GM21723 (cell line): ENCODE measurements at regions not wholly inside any gene's neighbourhood (a gene's known extent, or its start where the extent isn't known, plus 50 kb on each side); places are given as distances from the start of the nearest gene placed in this dataset.
"Not testable (repeated sequence)": the region's sequence is repeated elsewhere in the genome, so short reads cannot be mapped to it uniquely, and the experiment has no call there.

Experiments used
- ATAC-seq: cut with Tn5 transposase; IDR thresholded peaks from one replicate; pipeline ENCODE4 v1.9.1; 2021; ENCODE audit warnings: mild to moderate bottlenecking, moderate library complexity; ENCODE audit not compliant: unreplicated experiment

DNA sequence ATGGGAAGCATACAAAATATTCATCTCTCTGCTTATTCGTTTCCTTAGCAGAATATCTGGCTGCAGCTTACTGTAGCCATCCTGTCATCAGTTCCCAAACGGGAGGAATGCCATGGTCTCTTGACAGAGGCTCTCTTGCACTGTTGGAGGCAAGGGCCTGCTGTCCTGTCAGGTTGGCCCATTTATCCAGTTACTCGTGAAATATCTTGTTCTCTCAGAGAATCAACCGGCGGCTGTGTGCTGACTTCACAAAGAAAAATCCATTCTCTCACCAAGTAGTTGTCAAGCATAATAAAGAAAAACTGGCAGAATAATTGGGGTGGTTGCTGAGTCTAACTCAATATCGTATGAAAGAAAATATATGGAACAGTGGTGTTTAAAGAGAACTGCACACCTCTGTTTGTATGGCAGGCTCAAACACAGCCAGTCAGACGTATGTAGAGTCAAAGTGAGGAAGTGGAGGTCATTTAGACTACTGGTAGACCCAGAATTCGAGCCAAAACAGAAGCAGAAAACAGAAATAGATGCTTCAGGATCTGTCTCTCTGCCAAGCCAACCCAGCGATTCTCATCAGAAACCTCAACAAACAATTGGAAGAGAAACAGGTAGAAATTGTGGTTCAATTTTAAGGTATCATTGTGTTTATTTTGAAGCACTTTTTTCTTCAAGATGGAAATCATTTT, 349.2 kb upstream of the PRKCQ start:
- ATAC-seq, result no peak

DNA sequence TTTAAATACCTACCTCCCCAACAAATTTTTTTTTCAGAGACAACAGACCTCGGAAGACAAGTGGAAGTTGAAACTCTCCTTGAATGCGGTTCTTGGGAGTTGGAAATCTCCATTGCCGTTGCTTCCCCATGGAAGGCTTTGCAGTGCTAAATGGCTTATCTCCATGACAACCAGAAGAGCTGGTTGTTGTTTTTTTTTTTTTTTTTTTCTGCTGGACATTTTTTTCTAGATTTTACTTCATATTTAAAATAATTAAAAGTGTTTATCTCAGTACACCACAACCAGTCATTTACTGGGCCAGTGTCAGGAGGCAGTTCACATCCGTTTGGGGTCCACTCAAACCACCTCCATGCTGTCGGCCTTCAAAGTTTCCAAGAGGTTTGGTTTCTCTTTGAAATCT, 348.5 kb upstream of the PRKCQ start:
- ATAC-seq, result no peak

DNA sequence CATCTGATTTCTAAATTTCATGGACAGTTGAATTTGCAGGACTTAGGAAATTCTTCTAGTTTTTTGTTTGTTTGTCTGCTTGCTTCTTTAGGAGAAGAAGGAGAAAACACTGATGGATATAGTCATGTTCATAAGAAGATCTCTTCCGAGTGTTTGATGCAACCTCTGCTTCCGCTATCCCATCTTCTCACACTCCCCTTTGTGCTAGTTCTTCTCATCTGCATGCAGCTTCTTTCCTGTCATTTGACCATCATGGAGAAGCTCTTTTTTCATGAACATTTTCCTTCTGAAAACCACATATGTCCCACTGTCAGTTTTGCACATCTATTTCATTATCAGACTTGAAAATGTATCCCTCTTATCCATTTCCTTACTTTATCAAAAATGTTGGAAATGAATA, 346.9 kb upstream of the PRKCQ start:
- ATAC-seq, result no peak

DNA sequence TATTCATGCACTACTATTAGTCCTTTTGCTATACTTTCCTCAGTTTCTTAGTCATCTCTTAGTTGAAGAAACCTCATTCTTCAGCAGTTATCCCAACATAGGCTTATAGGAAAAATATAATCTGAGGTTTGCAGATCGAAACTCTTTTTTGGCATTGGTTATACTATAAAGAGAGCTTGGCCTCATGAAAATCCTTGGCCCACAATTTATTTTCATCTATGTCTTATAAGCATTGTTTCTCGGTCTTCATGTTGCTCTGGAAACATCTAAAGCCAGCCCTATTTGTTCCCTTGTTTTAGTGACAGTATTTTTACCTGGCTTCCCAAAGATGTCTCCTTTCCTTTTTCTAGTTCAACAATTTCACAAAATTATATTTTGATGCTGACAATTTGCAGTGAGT, 345.1 kb upstream of the PRKCQ start:
- ATAC-seq, result no peak

DNA sequence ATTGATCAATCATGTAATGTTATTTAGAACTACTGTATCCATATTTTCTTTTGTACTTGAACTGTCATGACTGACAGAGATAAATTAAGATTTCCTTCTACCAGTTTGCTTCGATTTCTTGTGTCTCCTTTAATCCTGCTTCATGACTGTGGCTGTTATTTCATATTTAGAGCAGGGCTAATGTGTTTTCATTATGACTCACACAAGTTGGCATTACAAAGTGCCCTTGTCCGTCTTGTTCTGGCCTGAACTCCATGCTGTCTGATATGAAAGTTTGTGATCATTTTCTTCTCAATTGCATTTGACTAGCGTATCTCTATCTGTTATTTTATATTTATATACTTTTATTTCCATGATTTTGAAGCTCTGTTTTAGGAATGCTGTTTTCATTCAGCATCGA, 344.1 kb upstream of the PRKCQ start:
- ATAC-seq, result no peak

DNA sequence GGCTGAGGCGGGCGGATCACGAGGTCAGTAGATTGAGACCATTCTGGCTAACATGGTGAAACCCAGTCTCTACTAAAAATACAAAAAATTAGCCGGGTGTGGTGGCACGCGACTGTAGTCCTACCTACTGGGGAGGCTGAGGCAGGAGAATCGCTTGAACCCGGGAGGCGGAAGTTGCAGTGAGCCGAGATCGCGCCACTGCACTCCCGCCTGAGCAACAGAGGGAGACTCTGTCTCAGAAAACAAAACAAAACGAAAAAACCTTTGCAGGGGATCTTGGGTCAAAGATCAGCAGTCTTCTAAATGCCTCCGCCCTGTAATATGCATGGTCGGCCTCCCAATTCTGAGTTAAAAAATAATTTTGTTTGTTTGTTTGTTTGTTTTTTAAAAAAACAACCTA, 340.9 kb upstream of the PRKCQ start:
- ATAC-seq, result not testable (repeated sequence)

DNA sequence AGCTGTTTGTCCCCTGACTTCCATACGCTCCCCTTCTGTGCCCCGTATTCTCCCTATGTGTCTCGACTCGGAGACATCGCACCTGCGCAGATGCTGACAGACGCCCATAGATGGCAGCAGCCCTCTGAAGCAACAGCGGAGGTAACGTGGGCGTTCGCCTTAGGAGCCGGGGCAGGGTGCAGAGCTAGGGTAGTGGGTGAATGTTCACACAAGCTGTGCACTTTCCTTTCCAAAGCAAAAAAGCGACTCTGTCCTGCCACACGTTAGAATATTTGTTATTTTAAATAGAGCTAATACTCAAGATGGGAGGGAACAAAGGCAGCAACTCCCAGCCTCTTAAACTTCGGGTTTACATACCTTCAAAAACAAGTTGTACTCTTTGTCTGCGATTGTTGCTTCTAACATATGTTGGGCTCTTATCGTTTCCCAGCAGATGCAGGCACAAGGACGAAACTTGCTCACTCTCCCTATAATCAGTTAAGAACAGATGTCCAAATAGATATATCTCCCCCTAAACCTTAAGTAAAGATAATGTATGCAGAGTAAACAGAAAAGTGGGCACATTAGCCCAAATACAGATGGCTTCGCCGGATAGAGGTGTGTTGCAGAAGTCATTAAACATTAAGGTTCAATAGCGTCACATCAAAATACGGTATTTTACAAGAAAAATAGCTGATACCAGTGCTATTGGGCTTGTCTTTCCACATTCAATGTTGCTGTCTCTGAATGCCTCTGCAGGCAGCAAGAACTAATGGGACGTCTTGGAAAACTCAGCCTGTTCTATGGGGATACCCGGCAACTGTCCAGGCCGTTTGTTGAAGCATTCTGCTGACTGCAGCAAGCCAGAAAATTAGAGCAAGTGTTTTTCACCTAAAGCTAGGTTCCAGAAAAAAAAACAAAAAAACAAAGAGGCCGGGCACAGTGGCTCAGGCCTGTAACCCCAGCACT, 340.3 kb upstream of the PRKCQ start:
- ATAC-seq, result peak; percentile 99

DNA sequence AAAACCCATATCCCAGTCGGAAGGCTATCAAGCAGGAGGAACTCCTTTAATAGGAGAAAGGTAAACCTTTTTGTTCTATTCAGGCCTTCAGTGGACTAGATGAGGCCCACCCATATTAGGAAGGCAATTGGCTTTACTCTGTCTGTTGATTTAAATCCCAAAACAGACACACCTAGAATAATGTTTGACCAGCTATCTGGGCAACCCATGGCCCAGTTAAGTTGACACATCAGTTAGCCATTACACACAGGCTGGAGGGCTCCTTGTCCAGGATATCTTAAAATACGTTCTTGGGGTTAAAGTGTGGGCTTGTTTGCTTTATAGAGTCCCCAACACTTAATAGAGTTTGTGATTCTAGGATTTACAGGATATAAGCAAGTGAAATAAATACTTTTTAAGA, 339.0 kb upstream of the PRKCQ start:
- no peak for ATAC-seq

DNA sequence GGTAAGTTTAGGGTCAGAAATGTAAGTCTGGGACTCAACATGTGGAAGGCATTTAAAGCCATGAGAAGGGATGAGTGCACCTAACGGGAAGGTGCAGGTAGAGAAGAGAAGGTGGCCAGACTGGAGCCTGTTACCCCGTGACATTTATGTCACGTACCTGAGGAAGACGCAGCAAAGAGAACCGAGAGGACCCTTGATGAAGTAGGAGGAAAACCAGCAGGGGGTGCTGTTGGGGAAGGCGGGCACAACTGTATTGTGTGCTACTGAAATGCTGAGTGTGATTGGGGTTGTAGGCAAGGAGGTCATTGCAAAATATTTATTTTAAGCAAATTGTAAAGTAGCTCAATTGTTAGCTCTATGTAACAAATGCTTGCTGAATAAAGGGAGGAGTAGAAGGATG, 338.2 kb upstream of the PRKCQ start:
- ATAC-seq, result no peak

DNA sequence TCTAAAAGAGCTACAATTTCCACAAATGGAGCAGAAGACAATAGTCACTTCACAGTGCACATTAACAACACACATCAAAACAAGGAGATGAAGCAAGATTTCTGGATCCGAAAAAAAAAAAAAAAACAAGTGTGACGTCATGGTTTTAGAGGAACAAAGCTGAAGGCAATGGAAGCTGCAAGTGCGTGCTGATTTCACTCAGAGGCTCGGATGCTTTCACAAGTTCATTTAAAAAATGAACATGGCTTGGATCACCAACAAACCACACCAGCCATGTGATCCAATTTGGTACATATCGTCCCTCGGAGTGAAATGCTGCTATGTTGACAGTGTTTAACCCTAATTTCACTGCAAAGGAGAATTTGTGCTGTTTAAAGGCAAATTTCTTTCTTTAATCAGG, 337.0 kb upstream of the PRKCQ start:
- ATAC-seq, result no peak

DNA sequence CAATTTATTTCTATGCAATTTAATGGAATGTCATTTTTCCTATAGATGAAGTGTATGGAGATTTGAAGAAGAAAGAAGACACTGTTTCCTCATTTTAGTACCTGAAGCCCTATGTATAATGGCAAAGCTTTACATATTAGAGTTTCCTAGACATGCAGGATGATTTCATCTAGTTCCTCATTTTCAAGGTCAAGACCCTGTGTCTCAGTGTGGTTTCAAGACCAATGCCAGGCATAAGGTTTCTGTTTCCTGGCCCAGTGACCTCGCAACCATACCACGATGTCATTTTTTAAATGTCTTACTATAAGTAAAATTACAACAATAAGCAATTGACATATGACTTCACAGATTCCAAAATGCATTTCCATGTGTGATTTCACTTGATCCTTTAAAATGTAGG, 336.5 kb upstream of the PRKCQ start:
- no peak for ATAC-seq

DNA sequence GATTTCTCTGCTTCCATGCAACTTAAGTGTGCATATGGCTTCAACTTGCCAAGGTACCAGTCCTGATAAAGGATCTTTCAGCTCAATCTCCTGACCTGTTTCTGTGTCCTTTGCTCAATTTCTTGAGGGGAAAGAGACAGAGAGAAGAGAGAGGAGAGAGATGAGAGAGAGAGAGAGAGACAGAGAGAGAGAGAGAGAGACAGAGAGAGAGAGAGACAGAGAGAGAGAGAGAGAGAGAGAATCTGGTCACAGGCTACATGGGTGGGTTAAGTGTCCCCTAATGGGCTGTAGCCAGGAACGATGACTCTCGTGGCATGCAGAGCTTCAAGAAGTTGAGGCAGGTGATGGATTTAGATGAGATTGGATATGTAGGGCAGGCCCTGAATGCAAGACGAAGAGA, 335.2 kb upstream of the PRKCQ start:
- ATAC-seq, result no peak

DNA sequence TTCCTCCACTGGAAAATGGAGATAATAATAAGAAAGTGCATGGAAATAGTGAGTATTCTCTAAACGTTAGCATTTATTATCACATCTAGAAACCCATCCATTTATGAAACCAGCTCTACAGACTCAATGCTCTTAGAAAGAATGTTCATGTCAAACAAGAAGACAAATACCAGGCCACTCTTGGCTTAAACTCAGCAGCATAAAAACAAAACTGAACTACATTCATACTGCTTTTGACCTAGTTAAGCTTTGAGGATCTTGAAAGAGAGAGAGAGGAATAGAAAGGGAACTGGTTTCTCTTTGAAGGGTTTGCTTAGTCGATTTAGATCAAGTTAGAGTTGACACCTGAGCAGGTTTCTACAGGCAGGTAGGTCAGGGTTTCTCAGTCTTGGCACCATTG, 332.9 kb upstream of the PRKCQ start:
- ATAC-seq, result no peak

DNA sequence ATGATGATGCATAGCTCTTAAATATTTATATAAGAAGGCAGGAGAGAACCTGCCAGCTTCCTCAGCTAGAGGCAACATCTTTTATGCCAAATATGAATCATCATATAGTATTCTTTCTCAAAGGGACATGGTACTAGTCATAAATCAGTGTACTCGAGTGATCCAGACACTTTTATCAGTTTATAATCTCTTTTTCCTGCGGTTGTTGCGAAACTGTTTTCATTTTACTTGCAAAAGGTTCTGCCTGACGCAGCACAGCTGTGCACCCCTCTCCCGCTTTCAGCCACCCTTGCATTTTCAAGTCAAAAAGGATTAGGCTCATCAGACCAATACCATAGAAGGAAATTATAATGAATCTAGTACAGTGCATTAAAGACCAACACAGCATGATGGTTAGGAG, 332.3 kb upstream of the PRKCQ start:
- ATAC-seq, result no peak

DNA sequence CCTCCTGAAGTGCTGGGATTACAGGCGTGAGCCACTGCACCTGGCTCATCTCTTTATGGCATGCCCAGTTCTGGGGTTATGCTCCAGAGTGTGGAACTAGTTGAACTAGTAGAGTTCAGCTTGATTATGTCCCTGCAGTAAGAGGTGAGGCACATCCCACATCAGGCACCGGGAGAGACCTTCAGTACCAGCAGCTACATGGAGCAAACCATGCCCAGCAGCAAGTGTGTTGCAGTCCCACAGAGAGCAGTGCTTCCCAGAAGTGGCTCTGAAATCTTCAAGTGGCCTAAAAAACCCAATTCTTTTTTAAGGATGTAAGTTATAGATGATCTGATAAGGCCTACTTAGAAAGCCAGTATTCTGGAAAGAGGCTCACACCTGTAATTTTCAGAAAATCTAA, 331.9 kb upstream of the PRKCQ start:
- no peak for ATAC-seq

DNA sequence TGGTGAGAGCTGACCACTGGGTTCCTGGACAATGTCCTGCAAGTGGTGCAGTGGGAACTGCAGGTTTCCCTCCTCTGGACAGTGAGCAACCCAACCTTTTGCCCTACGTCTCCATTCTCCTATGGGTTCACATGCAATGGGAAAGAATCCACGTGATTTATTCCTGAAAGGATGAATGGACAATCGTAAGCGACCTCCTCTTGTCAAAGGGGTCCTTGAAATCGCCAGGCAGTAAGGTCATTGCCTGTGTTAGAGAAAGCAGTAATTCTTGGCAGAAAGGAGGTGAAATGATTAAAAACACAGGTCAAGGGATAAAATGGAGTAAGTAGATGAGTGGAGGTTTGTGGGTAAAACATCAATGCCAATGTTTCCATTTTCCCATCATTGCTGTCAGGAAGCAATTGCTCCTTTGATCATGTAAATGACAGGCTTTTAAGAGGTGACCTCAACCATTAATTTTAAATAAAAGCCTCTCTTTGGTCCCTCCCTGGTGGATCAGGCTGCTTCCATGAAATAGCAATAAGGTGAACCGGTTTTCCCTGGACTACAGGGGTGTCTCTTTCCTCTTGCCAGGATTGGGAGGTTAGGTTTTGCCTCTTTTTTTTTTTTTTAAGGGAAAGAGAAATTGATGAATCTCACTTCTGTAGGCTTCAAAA, 330.0 kb upstream of the PRKCQ start:
- no peak for ATAC-seq

DNA sequence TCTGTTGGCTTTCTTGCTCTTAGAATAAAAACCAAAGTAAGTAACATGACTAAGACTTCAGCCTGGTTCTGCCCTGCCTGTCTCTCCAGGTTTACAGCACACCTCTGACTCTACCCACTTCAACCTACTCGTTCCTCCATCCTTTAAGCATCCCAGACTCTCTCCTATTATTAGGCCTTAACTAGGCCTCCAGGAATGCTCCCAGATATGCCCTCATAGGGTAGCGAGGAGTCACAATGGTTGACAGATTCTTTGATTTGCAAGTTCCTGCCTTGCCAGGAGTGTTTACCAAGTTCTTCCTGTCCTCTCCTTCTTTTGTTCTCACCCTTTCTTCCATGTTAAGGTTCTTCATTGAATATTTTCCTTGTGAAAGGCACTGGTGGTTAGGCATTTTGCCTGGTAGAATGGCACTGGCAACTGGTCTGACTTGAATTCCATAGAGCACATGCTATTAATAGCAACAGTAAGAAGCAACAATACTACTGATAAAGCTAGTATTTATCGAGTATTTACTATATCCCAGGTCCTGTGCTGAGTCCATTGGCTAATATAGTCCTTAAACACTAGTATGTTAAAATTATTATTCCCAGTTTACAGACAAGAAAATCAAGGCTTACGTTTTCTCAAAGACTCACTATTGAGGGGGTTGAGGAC, 327.9 kb upstream of the PRKCQ start:
- no peak for ATAC-seq

DNA sequence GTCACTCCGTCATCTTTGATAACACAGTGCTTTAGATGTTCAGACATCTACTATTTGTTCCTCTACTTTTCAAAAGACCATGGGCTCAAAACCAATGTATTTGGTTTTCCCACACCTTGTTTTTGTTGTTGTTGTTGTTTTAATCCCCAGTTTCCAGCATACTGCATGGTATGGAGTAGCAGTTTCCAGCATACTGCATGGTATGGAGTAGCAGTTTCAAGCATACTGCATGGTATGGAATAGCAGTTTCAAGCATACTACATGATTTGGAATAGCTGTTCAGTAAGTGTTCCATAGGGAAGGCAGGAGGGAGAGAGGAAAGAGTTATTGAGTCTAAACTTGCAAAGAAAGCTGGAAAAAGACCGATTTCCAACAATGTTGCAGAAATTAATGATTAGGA, 314.3 kb upstream of the PRKCQ start:
- ATAC-seq, result no peak

DNA sequence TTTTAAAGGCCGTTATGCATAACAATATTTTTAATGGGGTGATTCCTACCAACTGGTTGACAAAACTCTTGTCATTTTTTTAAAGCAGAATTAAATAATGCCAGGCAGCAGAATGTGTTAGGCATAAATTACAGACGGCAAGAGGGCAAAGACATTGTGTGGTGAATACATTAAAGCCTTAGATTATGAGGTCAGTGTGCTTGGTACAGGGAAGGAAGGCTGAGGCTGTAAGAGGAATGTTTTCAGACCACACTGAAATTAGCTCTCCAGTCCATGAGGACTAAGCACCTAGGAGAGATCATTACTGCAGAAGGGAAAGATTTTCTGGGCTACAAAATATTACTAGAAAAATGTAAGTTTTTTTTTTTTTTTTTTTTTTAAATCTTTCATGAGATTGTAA, 312.8 kb upstream of the PRKCQ start:
- ATAC-seq, result no peak

DNA sequence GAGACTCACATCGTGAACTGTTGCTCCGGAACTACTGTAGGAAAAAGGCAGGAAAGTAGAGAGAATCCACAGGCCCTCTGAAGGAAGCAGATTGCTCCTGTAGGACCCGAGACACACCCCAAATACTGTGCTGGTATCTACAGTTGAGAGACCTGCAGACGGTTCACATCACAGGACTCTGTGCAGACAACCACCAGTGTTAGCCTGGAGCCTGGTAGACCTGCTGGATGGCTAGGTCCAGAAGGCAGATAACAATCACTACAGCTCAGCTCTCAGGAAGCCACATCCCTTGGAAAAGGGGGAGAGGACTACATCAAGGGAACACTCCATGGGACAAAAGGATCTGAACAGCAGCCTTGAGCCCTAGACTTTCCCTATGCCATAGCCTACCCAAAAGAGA, 311.8 kb upstream of the PRKCQ start:
- no peak for ATAC-seq

DNA sequence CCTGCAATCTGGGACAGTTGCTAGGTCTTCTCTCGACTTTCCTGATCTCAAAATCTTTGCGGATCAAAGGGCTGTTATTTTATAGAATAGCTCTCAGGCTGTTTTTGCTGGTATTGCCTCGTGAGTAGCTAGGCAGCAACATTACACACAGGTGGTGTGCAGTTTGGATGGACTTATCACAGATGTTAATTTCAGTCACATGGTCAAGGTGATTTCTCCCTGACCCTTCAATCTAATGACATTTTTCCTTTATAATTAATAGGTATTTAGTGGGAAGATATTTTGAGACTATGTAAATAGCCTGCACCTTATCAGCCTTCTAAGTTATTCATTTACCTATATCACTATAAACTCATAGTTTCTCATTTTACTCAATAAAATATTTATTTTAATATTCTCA, 309.6 kb upstream of the PRKCQ start:
- no peak for ATAC-seq
